Neural crest cell (in vitro differentiated cells): ENCODE measurements at regions not wholly inside any gene's neighbourhood (a gene's known extent, or its start where the extent isn't known, plus 50 kb on each side); places are given as distances from the start of the nearest gene placed in this dataset.

Experiments used
- DNase-seq: peaks from one replicate; pipeline ENCODE4 v3.0.0; 2021; ENCODE audit warnings: low read depth, mixed read lengths, low spot score
- H3K27ac Mint-ChIP-seq: one replicate; pipeline ENCODE4 v1.8.0; 2021; ENCODE audit warnings: mild to moderate bottlenecking, mixed read lengths; ENCODE audit not compliant: unreplicated experiment
- H3K27me3 Mint-ChIP-seq: 2 replicates; pipeline ENCODE4 v1.8.0; 2021; ENCODE audit warnings: low read depth, mild to moderate bottlenecking, mixed read lengths
- H3K36me3 Mint-ChIP-seq: 2 replicates; pipeline ENCODE4 v1.8.0; 2021; ENCODE audit warnings: low read depth, mild to moderate bottlenecking, mixed read lengths
- H3K4me1 Mint-ChIP-seq: 2 replicates; pipeline ENCODE4 v1.8.0; 2021; ENCODE audit warnings: mixed read lengths
- H3K4me3 Mint-ChIP-seq: one replicate; pipeline ENCODE4 v1.8.0; 2021; ENCODE audit warnings: mild to moderate bottlenecking, mixed read lengths
- H3K9me3 Mint-ChIP-seq: 2 replicates; pipeline ENCODE4 v1.8.0; 2021; ENCODE audit warnings: mixed read lengths
- TF ChIP-seq, protein P1 (sequence below): fragments of 200-600 bp; sonication (generic); conservative IDR thresholded peaks from 2 replicates; pipeline ENCODE4 v1.5.0; 2021; ENCODE audit warnings: antibody characterized with exemption, mild to moderate bottlenecking

- H3K36me3 Mint-ChIP-seq, result no peaks in the 10 kb centered on the region
- TF ChIP-seq, protein P1, sequence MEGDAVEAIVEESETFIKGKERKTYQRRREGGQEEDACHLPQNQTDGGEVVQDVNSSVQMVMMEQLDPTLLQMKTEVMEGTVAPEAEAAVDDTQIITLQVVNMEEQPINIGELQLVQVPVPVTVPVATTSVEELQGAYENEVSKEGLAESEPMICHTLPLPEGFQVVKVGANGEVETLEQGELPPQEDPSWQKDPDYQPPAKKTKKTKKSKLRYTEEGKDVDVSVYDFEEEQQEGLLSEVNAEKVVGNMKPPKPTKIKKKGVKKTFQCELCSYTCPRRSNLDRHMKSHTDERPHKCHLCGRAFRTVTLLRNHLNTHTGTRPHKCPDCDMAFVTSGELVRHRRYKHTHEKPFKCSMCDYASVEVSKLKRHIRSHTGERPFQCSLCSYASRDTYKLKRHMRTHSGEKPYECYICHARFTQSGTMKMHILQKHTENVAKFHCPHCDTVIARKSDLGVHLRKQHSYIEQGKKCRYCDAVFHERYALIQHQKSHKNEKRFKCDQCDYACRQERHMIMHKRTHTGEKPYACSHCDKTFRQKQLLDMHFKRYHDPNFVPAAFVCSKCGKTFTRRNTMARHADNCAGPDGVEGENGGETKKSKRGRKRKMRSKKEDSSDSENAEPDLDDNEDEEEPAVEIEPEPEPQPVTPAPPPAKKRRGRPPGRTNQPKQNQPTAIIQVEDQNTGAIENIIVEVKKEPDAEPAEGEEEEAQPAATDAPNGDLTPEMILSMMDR, result no peak
- H3K4me3 Mint-ChIP-seq, result no peak overlapping the region
- H3K9me3 Mint-ChIP-seq, result peaks cover 3% of the 10 kb centered on the region
- no peak overlapping the region for H3K27ac Mint-ChIP-seq
- peaks cover 17% of the 10 kb centered on the region for H3K4me1 Mint-ChIP-seq
- H3K27me3 Mint-ChIP-seq, result no peaks in the 10 kb centered on the region
- no peak for DNase-seq
Measured at GRCh38 chr3:44109771-44110361, 131.8 kb upstream of the TOPAZ1 start.

DNA sequence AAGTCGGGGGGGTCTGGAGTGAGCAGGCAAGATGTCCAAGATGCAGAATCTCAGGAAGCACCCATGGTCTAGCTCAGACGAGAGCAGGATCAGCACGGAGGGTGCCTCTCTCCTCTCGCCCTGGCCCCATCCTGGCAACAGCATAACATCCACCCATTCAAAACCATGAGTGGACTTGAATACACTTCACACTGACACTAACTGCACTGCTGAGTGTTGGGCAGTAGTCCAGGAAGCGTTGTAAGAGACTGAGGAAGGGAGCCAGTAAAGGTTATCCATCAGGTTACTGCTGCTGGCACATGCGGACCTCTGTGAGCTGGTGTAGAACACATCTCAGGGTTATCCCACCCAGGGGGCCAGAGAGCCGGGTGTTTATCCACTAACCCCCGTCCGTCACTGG lies 131.0 kb upstream of the TOPAZ1 start:
- H3K4me1 Mint-ChIP-seq, result peaks cover 15% of the 10 kb centered on the region
- DNase-seq, result no peak
- no peaks in the 10 kb centered on the region for H3K27me3 Mint-ChIP-seq
- no peak overlapping the region for H3K27ac Mint-ChIP-seq
- H3K36me3 Mint-ChIP-seq, result no peaks in the 10 kb centered on the region
- TF ChIP-seq, protein P1, result no peak
- H3K9me3 Mint-ChIP-seq, result peaks cover 3% of the 10 kb centered on the region
- no peak overlapping the region for H3K4me3 Mint-ChIP-seq

- H3K36me3 Mint-ChIP-seq, result no peaks in the 10 kb centered on the region
- no peak overlapping the region for H3K4me3 Mint-ChIP-seq
- peaks cover 7% of the 10 kb centered on the region for H3K27me3 Mint-ChIP-seq
- peaks cover 7% of the 10 kb centered on the region for H3K4me1 Mint-ChIP-seq
- peaks cover 3% of the 10 kb centered on the region for H3K9me3 Mint-ChIP-seq
- TF ChIP-seq, protein P1, result no peak
- DNase-seq, result no peak
- H3K27ac Mint-ChIP-seq, result no peak overlapping the region
Measured at GRCh38 chr3:44111482-44111881, 130.2 kb upstream of the TOPAZ1 start.

DNA sequence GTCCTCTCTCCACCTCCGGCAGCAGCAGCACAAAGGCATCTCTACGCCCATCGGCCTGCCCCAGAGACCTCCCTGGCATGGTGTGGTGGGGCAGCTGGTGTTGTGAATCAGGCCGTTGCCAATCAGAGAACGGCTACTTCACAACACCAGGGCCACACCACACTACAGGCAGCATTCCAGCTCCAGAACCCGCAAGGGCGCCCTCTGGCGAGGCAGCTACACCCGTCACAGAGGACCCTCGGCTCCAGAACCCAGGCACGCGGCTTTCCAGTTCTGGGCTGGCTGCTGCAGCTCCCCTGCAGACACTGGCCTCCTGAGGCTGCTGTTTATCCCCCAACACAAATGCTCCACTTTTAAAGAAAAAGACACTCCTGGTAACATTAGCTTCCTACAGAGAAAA lies 127.5 kb upstream of the TOPAZ1 start:
- peak; percentile 46 for DNase-seq
- H3K27me3 Mint-ChIP-seq, result peaks cover 9% of the 10 kb centered on the region
- H3K9me3 Mint-ChIP-seq, result peaks cover 3% of the 10 kb centered on the region
- no peaks in the 10 kb centered on the region for H3K4me1 Mint-ChIP-seq
- H3K27ac Mint-ChIP-seq, result no peak overlapping the region
- no peaks in the 10 kb centered on the region for H3K36me3 Mint-ChIP-seq
- TF ChIP-seq, protein P1, result peak; percentile 55
- H3K4me3 Mint-ChIP-seq, result no peak overlapping the region

- peaks cover 9% of the 10 kb centered on the region for H3K27me3 Mint-ChIP-seq
- H3K4me1 Mint-ChIP-seq, result no peaks in the 10 kb centered on the region
Measured at GRCh38 chr3:44117239-44117638, 124.4 kb upstream of the TOPAZ1 start.

More at GRCh38 chr3:44117239-44117638, 124.4 kb upstream of the TOPAZ1 start:
- Mint-ChIP-seq H3K9me3 (no peaks in the 10 kb centered on the region), H3K36me3 (no peaks in the 10 kb centered on the region), H3K4me3 (no peak overlapping the region), H3K27ac (no peak overlapping the region)
- TF ChIP-seq, protein P1, result no peak
- DNase-seq, result no peak
